NB4 (cell line): ENCODE measurements at regions not wholly inside any gene's neighbourhood (a gene's known extent, or its start where the extent isn't known, plus 50 kb on each side); places are given as distances from the start of the nearest gene placed in this dataset.

ENCODE experiments used
- CTCF ChIP-seq: IDR thresholded peaks from one replicate; pipeline ENCODE4 v1.5.1; 2012; ENCODE audit warnings: low read depth, low read length
- MAX ChIP-seq: IDR thresholded peaks from 2 replicates; pipeline ENCODE4 v1.6.1; 2011; ENCODE audit warnings: low read depth, low read length
- POLR2A ChIP-seq: IDR thresholded peaks from 2 replicates; pipeline ENCODE4 v1.6.1; 2011; ENCODE audit warnings: mild to moderate bottlenecking; ENCODE audit not compliant: insufficient read length; ENCODE audit errors: extremely low read depth

- TF ChIP-seq CTCF (no peak), POLR2A (no peak), MAX (no peak)
These were observed 239.0 kb upstream of the MKI67 start for GRCh38 chr10:128365156-128365725.
